NCI-H2081 (cell line): ENCODE measurements at regions not wholly inside any gene's neighbourhood (a gene's known extent, or its start where the extent isn't known, plus 50 kb on each side); places are given as distances from the start of the nearest gene placed in this dataset.
A peak's percentile ranks its signal among the peaks of the same experiment; 100 is the strongest.
"Not testable (repeated sequence)": the region's sequence is repeated elsewhere in the genome, so short reads cannot be mapped to it uniquely, and the experiment has no call there.

Source experiments
- DNase-seq, 2 experiments: peaks; one replicate each; lab custom pipeline; 2025; lab: John Stamatoyannopoulos, UW

- no peak for DNase-seq
Observed at GRCh38 chr11:95647355-95647754, 142.2 kb downstream of the FAM76B start.

GRCh38 chr11:95641495-95641894, 148.1 kb downstream of the FAM76B start:
- peak; percentile 1 to 17 for DNase-seq

- no peak for DNase-seq
Observed at GRCh38 chr11:95638501-95638900, 151.1 kb downstream of the FAM76B start.

- no peak for DNase-seq
Observed at GRCh38 chr11:95625164-95625900, 164.2 kb downstream of the FAM76B start.

- DNase-seq: no peak
Observed at GRCh38 chr11:95616256-95616804, 173.3 kb downstream of the FAM76B start.

- DNase-seq: no peak
Observed at GRCh38 chr11:95611827-95612226, 177.8 kb downstream of the FAM76B start.

GRCh38 chr11:95610185-95610584, 179.4 kb downstream of the FAM76B start:
- not testable (repeated sequence) for DNase-seq

- DNase-seq: no peak
Observed at GRCh38 chr11:95608093-95608492, 181.5 kb downstream of the FAM76B start.

GRCh38 chr11:95606824-95607223, 182.8 kb downstream of the FAM76B start:
- no peak for DNase-seq

GRCh38 chr11:95605271-95605940, 184.2 kb downstream of the FAM76B start:
- DNase-seq: no peak

GRCh38 chr11:95599959-95600586, 189.5 kb downstream of the FAM76B start:
- no peak for DNase-seq

- no peak for DNase-seq
Observed at GRCh38 chr11:95595973-95596489, 193.6 kb downstream of the FAM76B start.

- DNase-seq: no peak
Observed at GRCh38 chr11:95595541-95595940, 194.0 kb downstream of the FAM76B start.

GRCh38 chr11:95593111-95593510, 196.5 kb downstream of the FAM76B start:
- DNase-seq: no peak

- no peak for DNase-seq
Observed at GRCh38 chr11:95592471-95592870, 197.1 kb downstream of the FAM76B start.

- peak in 1 of 2 experiments; percentile 2 for DNase-seq
Observed at GRCh38 chr11:95589893-95590612, 199.5 kb downstream of the FAM76B start.

- DNase-seq: no peak
Observed at GRCh38 chr11:95588821-95589220, 200.8 kb downstream of the FAM76B start.

GRCh38 chr11:95586661-95587060, 202.9 kb downstream of the FAM76B start:
- DNase-seq: no peak

- DNase-seq: no peak
Observed at GRCh38 chr11:95586155-95586554, 203.4 kb downstream of the FAM76B start.

- no peak for DNase-seq
Observed at GRCh38 chr11:95585752-95586077, 203.9 kb downstream of the FAM76B start.

- no peak for DNase-seq
Observed at GRCh38 chr11:95585069-95585751, 204.4 kb downstream of the FAM76B start.
